ENCODE measurements at regions not wholly inside any gene's neighbourhood (a gene's known extent, or its start where the extent isn't known, plus 50 kb on each side); places are given as distances from the start of the nearest gene placed in this dataset.

DNA sequence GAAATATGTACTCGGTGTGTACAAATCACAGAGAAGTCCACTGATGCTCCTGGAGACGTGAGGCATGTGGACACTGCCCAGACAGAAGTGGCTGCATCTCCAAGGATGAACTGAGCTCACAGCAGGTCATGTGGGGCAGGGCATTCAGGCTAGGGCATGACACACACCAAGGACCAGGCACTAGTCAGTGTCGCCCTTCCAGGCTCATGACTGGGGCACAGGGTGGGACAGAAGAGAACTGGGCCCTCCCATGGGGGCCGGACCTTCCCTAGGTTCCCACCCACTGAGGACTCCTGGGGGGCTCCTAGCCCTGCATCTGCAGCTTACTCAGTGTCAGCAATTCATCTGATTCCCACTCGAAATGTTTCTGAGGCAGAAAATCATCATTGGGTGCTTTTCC is 256.8 kb upstream of the IRX4 start:
- intact Hi-C loops (cut with DNase I; ENCODE audit: low total_unique reads), result no loop called here
- H3K27me3 ChIP-seq (replicated peaks in 1 of 7), result peaks cover 0 to 44% (median 0%) of the 10 kb centered on the region in 7 donors
- no peak overlapping the region for H3K4me3 ChIP-seq
- 71 to 87% (median 85%) methylated on average over 3 to 5 of the region's 5 CpGs for WGBS, 5 donors
- DNase-seq, result peak; percentile 53
- peaks cover 0 to 7% (median 2%) of the 10 kb centered on the region in 8 donors for H3K9me3 ChIP-seq
- no peak overlapping the region for H3K27ac ChIP-seq
- peaks cover 0 to 9% (median 0%) of the 10 kb centered on the region in 6 donors for H3K4me1 ChIP-seq
- no peaks in the 10 kb centered on the region for H3K36me3 ChIP-seq
- no peak for TF ChIP-seq POLR2A (IDR thresholded peaks at IDR 0.05)
- no peak for TF ChIP-seq POLR2AphosphoS5 (IDR thresholded peaks at IDR 0.05)
- TF ChIP-seq, protein P1, sequence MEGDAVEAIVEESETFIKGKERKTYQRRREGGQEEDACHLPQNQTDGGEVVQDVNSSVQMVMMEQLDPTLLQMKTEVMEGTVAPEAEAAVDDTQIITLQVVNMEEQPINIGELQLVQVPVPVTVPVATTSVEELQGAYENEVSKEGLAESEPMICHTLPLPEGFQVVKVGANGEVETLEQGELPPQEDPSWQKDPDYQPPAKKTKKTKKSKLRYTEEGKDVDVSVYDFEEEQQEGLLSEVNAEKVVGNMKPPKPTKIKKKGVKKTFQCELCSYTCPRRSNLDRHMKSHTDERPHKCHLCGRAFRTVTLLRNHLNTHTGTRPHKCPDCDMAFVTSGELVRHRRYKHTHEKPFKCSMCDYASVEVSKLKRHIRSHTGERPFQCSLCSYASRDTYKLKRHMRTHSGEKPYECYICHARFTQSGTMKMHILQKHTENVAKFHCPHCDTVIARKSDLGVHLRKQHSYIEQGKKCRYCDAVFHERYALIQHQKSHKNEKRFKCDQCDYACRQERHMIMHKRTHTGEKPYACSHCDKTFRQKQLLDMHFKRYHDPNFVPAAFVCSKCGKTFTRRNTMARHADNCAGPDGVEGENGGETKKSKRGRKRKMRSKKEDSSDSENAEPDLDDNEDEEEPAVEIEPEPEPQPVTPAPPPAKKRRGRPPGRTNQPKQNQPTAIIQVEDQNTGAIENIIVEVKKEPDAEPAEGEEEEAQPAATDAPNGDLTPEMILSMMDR (IDR thresholded peaks at IDR 0.05 in 8 of 11, conservative IDR thresholded peaks at IDR 0.05 in 3 of 11), result no peak

DNA sequence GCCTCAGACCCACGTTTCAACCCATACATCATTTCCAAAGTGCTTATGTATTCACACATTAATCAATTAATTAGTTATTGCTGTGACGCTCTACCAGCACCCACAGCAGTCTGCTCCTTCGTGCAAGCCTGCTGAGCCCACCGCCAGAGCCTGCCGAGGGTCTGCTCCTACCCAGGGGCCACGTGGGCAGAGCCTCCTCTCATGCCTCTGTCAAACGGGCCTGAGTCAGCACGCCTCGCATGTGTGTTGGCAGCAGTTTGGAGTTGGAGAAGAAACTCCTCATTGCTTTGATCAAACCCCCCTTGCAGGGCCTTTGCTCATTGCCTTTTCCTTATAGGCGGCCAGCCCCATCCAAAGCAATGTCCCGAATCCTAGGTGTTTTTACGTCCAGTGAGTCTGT is 256.2 kb upstream of the IRX4 start:
- Histone ChIP-seq H3K27ac (no peak overlapping the region), H3K4me3 (no peak overlapping the region), H3K9me3 (peaks cover 0 to 2% (median 0%) of the 10 kb centered on the region in 8 donors), H3K4me1 (peaks cover 0 to 12% (median 0%) of the 10 kb centered on the region in 6 donors), H3K36me3 (no peaks in the 10 kb centered on the region), H3K27me3 (replicated peaks in 1 of 7) (peaks cover 0 to 38% (median 0%) of the 10 kb centered on the region in 7 donors)
- intact Hi-C loops (cut with DNase I; ENCODE audit: low total_unique reads), result no loop called here
- WGBS, 5 donors, result 80 to 90% (median 86%) methylated on average over 12 of the region's 12 CpGs
- DNase-seq, result peak; percentile 60
- TF ChIP-seq POLR2AphosphoS5 (IDR thresholded peaks at IDR 0.05) (no peak), POLR2A (IDR thresholded peaks at IDR 0.05) (no peak)
- TF ChIP-seq, protein P1 (IDR thresholded peaks at IDR 0.05 in 8 of 11, conservative IDR thresholded peaks at IDR 0.05 in 3 of 11), result no peak

DNA sequence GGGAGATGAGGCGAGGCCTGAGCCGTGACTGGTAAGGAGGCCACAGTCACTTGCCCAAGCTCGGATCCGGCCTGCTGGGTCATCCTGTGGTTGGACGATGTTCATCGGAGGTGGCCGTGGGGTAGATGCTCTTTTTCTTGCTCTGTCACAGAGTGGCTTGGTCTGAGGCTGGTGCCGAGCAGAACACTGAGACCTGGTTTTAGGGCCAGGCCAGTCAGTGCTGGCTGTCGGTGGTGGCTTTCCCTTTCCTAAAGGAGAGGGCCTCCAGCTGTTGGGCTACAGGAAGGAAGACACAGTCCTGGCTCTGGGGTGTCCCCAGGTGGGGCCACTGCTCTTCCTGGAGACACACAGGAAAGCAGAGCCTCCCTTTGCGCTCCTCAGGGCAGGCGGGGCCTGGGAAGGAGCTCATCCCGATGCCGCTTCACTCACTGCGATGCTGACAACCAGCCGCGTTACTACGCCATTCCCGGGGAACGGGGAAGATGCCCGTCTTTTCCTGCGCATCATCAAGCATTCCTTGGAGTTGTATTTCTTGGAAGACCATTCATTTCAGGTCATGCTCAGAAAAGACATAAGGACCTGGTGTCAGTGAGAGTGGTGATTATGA is 254.8 kb upstream of the IRX4 start:
- Histone ChIP-seq H3K4me3 (no peak overlapping the region), H3K27me3 (replicated peaks in 1 of 7) (peaks cover 0 to 24% (median 0%) of the 10 kb centered on the region in 7 donors), H3K4me1 (peaks cover 0 to 12% (median 0%) of the 10 kb centered on the region in 6 donors), H3K36me3 (no peaks in the 10 kb centered on the region), H3K9me3 (no peaks in the 10 kb centered on the region), H3K27ac (no peak overlapping the region)
- TF ChIP-seq POLR2A (IDR thresholded peaks at IDR 0.05) (no peak), POLR2AphosphoS5 (IDR thresholded peaks at IDR 0.05) (no peak)
- TF ChIP-seq, protein P1 (IDR thresholded peaks at IDR 0.05 in 8 of 11, conservative IDR thresholded peaks at IDR 0.05 in 3 of 11), result no peak
- intact Hi-C loops (cut with DNase I; ENCODE audit: low total_unique reads), result no loop called here
- DNase-seq, result peak; percentile 57
- WGBS, 5 donors, result 91 to 95% (median 94%) methylated on average over 19 to 21 of the region's 21 CpGs

DNA sequence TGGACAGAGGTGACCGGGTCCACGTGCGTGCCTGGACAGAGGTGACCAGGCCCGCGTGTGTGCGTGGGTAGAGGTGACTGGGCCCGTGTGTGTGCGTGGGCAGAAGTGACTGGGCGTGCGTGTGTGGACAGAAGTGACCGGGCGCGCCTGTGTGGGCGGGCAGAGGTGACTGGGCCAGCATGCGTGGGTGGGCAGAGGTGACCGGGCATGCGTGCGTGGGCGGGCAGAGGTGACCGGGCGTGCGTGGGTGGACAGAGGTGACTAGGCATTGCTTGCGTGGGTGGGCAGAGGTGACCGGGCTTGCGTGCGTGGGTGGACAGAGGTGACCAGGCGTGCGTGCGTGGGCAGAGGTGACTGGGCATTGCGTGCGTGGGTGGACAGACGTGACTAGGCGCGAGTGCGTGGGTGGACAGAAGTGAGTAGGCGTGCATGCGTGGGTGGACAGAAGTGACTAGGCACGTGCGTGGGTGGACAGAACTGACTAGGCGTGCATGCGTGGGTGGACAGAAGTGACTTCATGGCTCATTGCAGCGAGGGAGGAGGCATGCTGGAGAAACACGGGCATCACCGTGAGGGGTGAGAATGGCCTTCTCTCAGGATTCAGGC is 254.1 kb upstream of the IRX4 start:
- DNase-seq, result peak; percentile 45
- WGBS, 5 donors, result 84 to 92% (median 88%) methylated on average over 44 of the region's 44 CpGs
- no peak overlapping the region for H3K4me3 ChIP-seq
- H3K9me3 ChIP-seq, result no peaks in the 10 kb centered on the region
- TF ChIP-seq POLR2AphosphoS5 (IDR thresholded peaks at IDR 0.05) (no peak), POLR2A (IDR thresholded peaks at IDR 0.05) (no peak)
- TF ChIP-seq, protein P1 (IDR thresholded peaks at IDR 0.05 in 8 of 11, conservative IDR thresholded peaks at IDR 0.05 in 3 of 11), result no peak
- no peaks in the 10 kb centered on the region for H3K36me3 ChIP-seq
- H3K27ac ChIP-seq, result no peak overlapping the region
- H3K4me1 ChIP-seq, result peaks cover 0 to 12% (median 0%) of the 10 kb centered on the region in 6 donors
- H3K27me3 ChIP-seq (replicated peaks in 1 of 7), result peaks cover 0 to 20% (median 0%) of the 10 kb centered on the region in 7 donors
- intact Hi-C loops (cut with DNase I; ENCODE audit: low total_unique reads), result no loop called here

Data from spleen (tissue), 11 donors.